Suppressor macrophage treated with lipopolysaccharide for 1 hour (primary cell): ENCODE measurements at regions not wholly inside any gene's neighbourhood (a gene's known extent, or its start where the extent isn't known, plus 50 kb on each side); places are given as distances from the start of the nearest gene placed in this dataset.

Experiments used
- DNase-seq, 3 donors: peaks; one replicate each; pipeline ENCODE4 v3.0.0-alpha.2; 2020 to 2022

- no peak for DNase-seq
Observed at GRCh38 chr17:68660302-68660701, 59.1 kb upstream of the FAM20A start.

- DNase-seq: no peak
Observed at GRCh38 chr17:68658999-68659780, 58.0 kb upstream of the FAM20A start.

GRCh38 chr17:68657576-68657975, 56.4 kb upstream of the FAM20A start:
- no peak for DNase-seq

- no peak for DNase-seq
Observed at GRCh38 chr17:68657166-68657565, 56.0 kb upstream of the FAM20A start.

- DNase-seq: no peak
Observed at GRCh38 chr17:68656666-68657065, 55.5 kb upstream of the FAM20A start.
